Endothelial cell of umbilical vein (primary cell): ENCODE measurements at regions not wholly inside any gene's neighbourhood (a gene's known extent, or its start where the extent isn't known, plus 50 kb on each side); places are given as distances from the start of the nearest gene placed in this dataset.

Experiments used
- BruUV-seq: library from RNA; stranded (reverse); fragments of 400-500 nt; replicated peaks from 2 replicates; lab custom pipeline; 2021; lab: Mats Ljungman, UMichigan
- CTCF ChIA-PET: fragments of 300-600, 350-600 bp; sonication (Branson Sonifier 250); formaldehyde crosslinking; loops from one replicate; lab custom pipeline; 2021; ENCODE audit warnings: antibody characterized with exemption, inconsistent platforms; lab: Charles Lee
- POLR2A ChIA-PET: fragments of 300-600, 350-600 bp; sonication (Branson Sonifier 250); formaldehyde crosslinking; loops from one replicate; lab custom pipeline; 2021; ENCODE audit warnings: antibody characterized with exemption, inconsistent platforms; lab: Charles Lee
- DNase-seq: peaks from one replicate; pipeline ENCODE4 v3.0.0-alpha.2; 2011; ENCODE audit warnings: low read depth, low spot score
- FAIRE-seq: peaks from 2 replicates; lab custom pipeline; 2011; peaks lifted over from hg19 to GRCh38; lab: Jason Lieb, UNC
- H2AFZ ChIP-seq: 2 replicates; pipeline ENCODE4 v1.6.0; 2012; ENCODE audit warnings: low read depth, low read length, control low read depth, inconsistent platforms
- H3K27ac ChIP-seq: 2 replicates; pipeline ENCODE4 v1.5.1; 2011; ENCODE audit warnings: low read depth, mild to moderate bottlenecking, control low read depth, low read length, moderate library complexity; ENCODE audit not compliant: insufficient read depth
- H3K27me3 ChIP-seq, 2 experiments: 2 replicates each; pipeline versions ENCODE4 v1.6.0 to v1.6.1; 2011; ENCODE audit warnings: low read length in 2 of 2, mixed read lengths in 1 of 2; ENCODE audit not compliant: control insufficient read depth in 2 of 2, insufficient read depth in 2 of 2
- H3K36me3 ChIP-seq, 2 experiments: 2 replicates in 1 of 2; 3 replicates in 1 of 2; pipeline ENCODE4 v1.5.1; 2011; ENCODE audit warnings: low read length in 2 of 2, mild to moderate bottlenecking in 1 of 2, moderate library complexity in 1 of 2; ENCODE audit not compliant: control insufficient read depth in 2 of 2, insufficient read depth in 2 of 2; ENCODE audit errors: extremely low read depth in 1 of 2
- H3K4me1 ChIP-seq: 3 replicates; pipeline ENCODE4 v1.5.1; 2011; ENCODE audit warnings: mild to moderate bottlenecking, low read length; ENCODE audit not compliant: control insufficient read depth, insufficient read depth; ENCODE audit errors: extremely low read depth
- H3K4me2 ChIP-seq: 2 replicates; pipeline ENCODE4 v1.6.1; 2011; ENCODE audit warnings: low read length, control low read depth, mixed read lengths; ENCODE audit not compliant: insufficient read depth
- H3K4me3 ChIP-seq, 3 experiments: fragments of 200-600 bp in 1 of 3; sonication (generic), shearing (Covaris generic) in 1 of 3; replicated peaks in 1 of 3; 2 replicates each; pipeline ENCODE4 v1.5.1; 2011 to 2016; ENCODE audit warnings: control low read depth in 3 of 3, low read length in 3 of 3, mild to moderate bottlenecking in 2 of 3, inconsistent platforms in 1 of 3, low read depth in 1 of 3, moderate library complexity in 1 of 3; ENCODE audit not compliant: insufficient read depth in 1 of 3
- H3K79me2 ChIP-seq: 2 replicates; pipeline ENCODE4 v1.6.0; 2012; ENCODE audit warnings: low read length, inconsistent platforms; ENCODE audit not compliant: control insufficient read depth, insufficient read depth
- H3K9ac ChIP-seq: replicated peaks from 2 replicates; pipeline ENCODE3; 2011; ENCODE audit warnings: low read length, control low read depth; ENCODE audit not compliant: insufficient read depth; ENCODE audit errors: extremely low read depth
- H3K9me1 ChIP-seq: replicated peaks from 3 replicates; pipeline ENCODE4 v1.6.0; 2011; ENCODE audit warnings: mild to moderate bottlenecking, low read length; ENCODE audit not compliant: control insufficient read depth, insufficient read depth; ENCODE audit errors: extremely low read depth
- H3K9me3 ChIP-seq: replicated peaks from 2 replicates; pipeline ENCODE4 v1.5.1; 2012; ENCODE audit warnings: low read length, inconsistent platforms; ENCODE audit not compliant: control insufficient read depth, insufficient read depth
- H4K20me1 ChIP-seq: replicated peaks from 2 replicates; pipeline ENCODE3; 2011; ENCODE audit warnings: mild to moderate bottlenecking, low read length; ENCODE audit not compliant: control insufficient read depth, insufficient read depth; ENCODE audit errors: extremely low read depth
- CTCF ChIP-seq, 2 donors: IDR thresholded peaks; 1 replicate in 1 of 2; 2 replicates in 1 of 2; pipeline ENCODE4 v1.5.1; 2011; ENCODE audit warnings: low read length in 2 of 2, mild to moderate bottlenecking in 2 of 2, moderate library complexity in 2 of 2, control low read depth in 1 of 2, inconsistent platforms in 1 of 2, low read depth in 1 of 2; ENCODE audit not compliant: insufficient read depth in 1 of 2; ENCODE audit errors: extremely low read depth in 1 of 2
- EZH2 ChIP-seq: IDR thresholded peaks from 2 replicates; pipeline ENCODE4 v1.6.1; 2012; ENCODE audit warnings: borderline replicate concordance, low read depth, mild to moderate bottlenecking, moderate library complexity, low read length, inconsistent platforms; ENCODE audit not compliant: severe bottlenecking
- FOS ChIP-seq: IDR thresholded peaks from 2 replicates; pipeline ENCODE4 v1.6.1; 2011; ENCODE audit warnings: mild to moderate bottlenecking, low read length, moderate library complexity, borderline replicate concordance; ENCODE audit not compliant: insufficient read depth
- GATA2 ChIP-seq: IDR thresholded peaks from 2 replicates; pipeline ENCODE4 v1.7.0; 2011; ENCODE audit warnings: low read depth, mild to moderate bottlenecking, moderate library complexity, mixed read lengths, low read length; ENCODE audit not compliant: insufficient read length, insufficient read depth
- JUN ChIP-seq: IDR thresholded peaks from 2 replicates; pipeline ENCODE4 v1.6.1; 2011; ENCODE audit warnings: borderline replicate concordance, low read depth; ENCODE audit not compliant: insufficient read length, insufficient read depth
- MAX ChIP-seq: IDR thresholded peaks from 2 replicates; pipeline ENCODE4 v1.6.1; 2011; ENCODE audit not compliant: insufficient read depth, insufficient read length
- MYC ChIP-seq: IDR thresholded peaks from one replicate; pipeline ENCODE4 v1.6.1; 2011; ENCODE audit warnings: mild to moderate bottlenecking, low read depth, low read length
- POLR2A ChIP-seq: IDR thresholded peaks from 2 replicates; pipeline ENCODE4 v1.6.1; 2012; ENCODE audit warnings: low read depth, mild to moderate bottlenecking, control low read depth, low read length
- POLR2AphosphoS5 ChIP-seq: IDR thresholded peaks from 2 replicates; pipeline ENCODE4 v1.6.1; 2012; ENCODE audit warnings: low read depth, mild to moderate bottlenecking, control low read depth, low read length, moderate library complexity; ENCODE audit not compliant: insufficient read depth
- dilution Hi-C: fragments of 300-500 bp; cut with MboI; formaldehyde crosslinking; loops from one replicate; pipeline ENCODE4 v1.15.0; 2019; ENCODE audit warnings: low sequenced_read_pairs; ENCODE audit not compliant: extremely low pct_ligation_motif_present
- intact Hi-C: fragments of 100-400 bp; cut with micrococcal nuclease; formaldehyde crosslinking; loops from one replicate; pipeline ENCODE4 v1.10.0; 2022

- no peak for TF ChIP-seq FOS
- TF ChIP-seq CTCF (IDR thresholded peaks at IDR 0.05; ENCODE audit: extremely low read depth in 1 of 2, insufficient read depth in 1 of 2, low read depth in 1 of 2, low read length in 2 of 2), result no peak
- no peak for TF ChIP-seq JUN
- no peak for TF ChIP-seq MAX
- TF ChIP-seq GATA2, result no peak
- no peak for TF ChIP-seq POLR2A
- TF ChIP-seq MYC, result no peak
- no peak for TF ChIP-seq POLR2AphosphoS5
- no peak for TF ChIP-seq EZH2
- no peak overlapping the region for H3K4me3 ChIP-seq
- intact Hi-C loops (no loop called here), dilution Hi-C loops (no loop called here)
- H3K9me1 ChIP-seq, result no peaks in the 10 kb centered on the region
- no peaks in the 10 kb centered on the region for H3K36me3 ChIP-seq
- H3K9ac ChIP-seq, result no peak overlapping the region
- CTCF ChIA-PET, result no interaction called here
- no peak overlapping the region for H3K4me2 ChIP-seq
- no peaks in the 10 kb centered on the region for H3K79me2 ChIP-seq
- no peaks in the 10 kb centered on the region for H3K9me3 ChIP-seq
- no peaks in the 10 kb centered on the region for H4K20me1 ChIP-seq
- POLR2A ChIA-PET, result no interaction called here
- H2AFZ ChIP-seq, result no peak overlapping the region
- H3K27me3 ChIP-seq, result no peaks in the 10 kb centered on the region
- DNase-seq, result no peak
- FAIRE-seq, result no peak
- H3K27ac ChIP-seq, result no peak overlapping the region
- H3K4me1 ChIP-seq, result no peaks in the 10 kb centered on the region
- no TSS peak for BruUV-seq
Measured at GRCh38 chr2:16135913-16136310, 195.6 kb downstream of the MYCN start.
